Spleen (tissue), 7 donors: ENCODE measurements at regions not wholly inside any gene's neighbourhood (a gene's known extent, or its start where the extent isn't known, plus 50 kb on each side); places are given as distances from the start of the nearest gene placed in this dataset.

ENCODE experiments used
- POLR2A ChIP-seq, 3 donors: fragments of 450-650 bp; IDR thresholded peaks; one replicate each; pipeline ENCODE4 v1.5.1; 2017; ENCODE audit warnings: antibody characterized with exemption in 3 of 3, mild to moderate bottlenecking in 1 of 3
- POLR2AphosphoS5 ChIP-seq, 3 donors: sonication (generic); formaldehyde crosslinking; IDR thresholded peaks; one replicate each; pipeline ENCODE4 v1.5.1; 2017; ENCODE audit warnings: antibody characterized with exemption in 3 of 3
- TF ChIP-seq, protein P1 (sequence below), 11 experiments: fragments of 200-600 bp in 7 of 11; fragments of 450-650 bp in 4 of 11; sonication (generic) in 4 of 11; IDR thresholded peaks in 8 of 11; conservative IDR thresholded peaks in 3 of 11; 1 replicate in 7 of 11; 2 replicates in 4 of 11; pipeline versions ENCODE4 v1.4.0 to v1.8.0; 2016 to 2021; ENCODE audit warnings: antibody characterized with exemption in 11 of 11, inconsistent platforms in 4 of 11, mild to moderate bottlenecking in 1 of 11
- donor health status: DM: no; HTN: no; CAD: no; lungs with moderate emphysema.
- donor health status: DM: no; HTN: no; CAD: no.
- donor health status: DM: no; HTN: no; CAD: no.

DNA sequence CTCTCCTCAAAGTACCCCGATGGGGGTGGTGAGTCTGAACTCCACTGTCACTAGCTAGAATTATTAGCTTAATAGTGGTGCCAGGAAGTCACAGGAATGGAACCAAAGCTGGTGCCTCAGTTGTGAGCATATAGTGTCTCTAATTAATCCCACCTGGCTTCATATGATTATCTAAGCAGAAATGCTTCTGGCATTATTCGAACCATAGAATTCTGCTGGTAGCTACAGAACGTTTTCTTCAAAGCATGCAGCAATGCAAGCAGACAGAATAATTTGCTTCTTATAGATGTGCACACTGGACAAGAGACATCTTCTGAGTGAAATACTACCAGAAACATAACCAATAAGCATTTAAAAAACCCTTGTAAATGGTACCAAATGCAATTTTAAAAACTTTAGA is 160.9 kb downstream of the IMPG2 start:
- TF ChIP-seq, protein P1, sequence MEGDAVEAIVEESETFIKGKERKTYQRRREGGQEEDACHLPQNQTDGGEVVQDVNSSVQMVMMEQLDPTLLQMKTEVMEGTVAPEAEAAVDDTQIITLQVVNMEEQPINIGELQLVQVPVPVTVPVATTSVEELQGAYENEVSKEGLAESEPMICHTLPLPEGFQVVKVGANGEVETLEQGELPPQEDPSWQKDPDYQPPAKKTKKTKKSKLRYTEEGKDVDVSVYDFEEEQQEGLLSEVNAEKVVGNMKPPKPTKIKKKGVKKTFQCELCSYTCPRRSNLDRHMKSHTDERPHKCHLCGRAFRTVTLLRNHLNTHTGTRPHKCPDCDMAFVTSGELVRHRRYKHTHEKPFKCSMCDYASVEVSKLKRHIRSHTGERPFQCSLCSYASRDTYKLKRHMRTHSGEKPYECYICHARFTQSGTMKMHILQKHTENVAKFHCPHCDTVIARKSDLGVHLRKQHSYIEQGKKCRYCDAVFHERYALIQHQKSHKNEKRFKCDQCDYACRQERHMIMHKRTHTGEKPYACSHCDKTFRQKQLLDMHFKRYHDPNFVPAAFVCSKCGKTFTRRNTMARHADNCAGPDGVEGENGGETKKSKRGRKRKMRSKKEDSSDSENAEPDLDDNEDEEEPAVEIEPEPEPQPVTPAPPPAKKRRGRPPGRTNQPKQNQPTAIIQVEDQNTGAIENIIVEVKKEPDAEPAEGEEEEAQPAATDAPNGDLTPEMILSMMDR (IDR thresholded peaks at IDR 0.05 in 8 of 11, conservative IDR thresholded peaks at IDR 0.05 in 3 of 11), result no peak
- TF ChIP-seq POLR2AphosphoS5 (IDR thresholded peaks at IDR 0.05) (no peak), POLR2A (IDR thresholded peaks at IDR 0.05) (no peak)
